ENCODE measurements at regions not wholly inside any gene's neighbourhood (a gene's known extent, or its start where the extent isn't known, plus 50 kb on each side); places are given as distances from the start of the nearest gene placed in this dataset.
A peak's percentile ranks its signal among the peaks of the same experiment; 100 is the strongest.

GRCh38 chr2:104781151-104781550 is 72.8 kb upstream of the POU3F3 start:
- Histone ChIP-seq H3K27ac (no peak overlapping the region), H3K9me3 (no peaks in the 10 kb centered on the region), H3K27me3 (no peaks in the 10 kb centered on the region), H3K4me3 (no peak overlapping the region), H3K4me1 (no peaks in the 10 kb centered on the region), H3K36me3 (no peaks in the 10 kb centered on the region)
- DNase-seq (no peak), ATAC-seq (ENCODE audit: low FRiP score in 2 of 2) (no peak)
- TF ChIP-seq CTCF (IDR thresholded peaks at IDR 0.05) (no peak), POLR2A (IDR thresholded peaks at IDR 0.05) (no peak), POLR2AphosphoS5 (IDR thresholded peaks at IDR 0.05) (no peak), EP300 (IDR thresholded peaks at IDR 0.05) (no peak)

- no peak for DNase-seq
- ATAC-seq (ENCODE audit: low FRiP score in 2 of 2): peak in 1 of 2 donors; percentile 42
- WGBS, 2 donors: 86 to 94% methylated on average over 3 of the region's 3 CpGs
- H3K36me3 ChIP-seq: no peaks in the 10 kb centered on the region
- H3K27me3 ChIP-seq: no peaks in the 10 kb centered on the region
- no peaks in the 10 kb centered on the region for H3K4me1 ChIP-seq
- no peak overlapping the region for H3K4me3 ChIP-seq
- TF ChIP-seq EP300 (IDR thresholded peaks at IDR 0.05) (no peak), POLR2AphosphoS5 (IDR thresholded peaks at IDR 0.05) (no peak), POLR2A (IDR thresholded peaks at IDR 0.05) (no peak), CTCF (IDR thresholded peaks at IDR 0.05) (no peak)
- no peaks in the 10 kb centered on the region for H3K9me3 ChIP-seq
- H3K27ac ChIP-seq: no peak overlapping the region
Measured at GRCh38 chr2:104784264-104784663, 69.7 kb upstream of the POU3F3 start.

- no peak for DNase-seq
- no peak for ATAC-seq (ENCODE audit: low FRiP score in 2 of 2)
- Histone ChIP-seq H3K4me3 (no peak overlapping the region), H3K4me1 (no peaks in the 10 kb centered on the region), H3K9me3 (no peaks in the 10 kb centered on the region), H3K27ac (no peak overlapping the region), H3K36me3 (no peaks in the 10 kb centered on the region), H3K27me3 (no peaks in the 10 kb centered on the region)
- TF ChIP-seq POLR2AphosphoS5 (IDR thresholded peaks at IDR 0.05): no peak
- TF ChIP-seq EP300 (IDR thresholded peaks at IDR 0.05): no peak
- TF ChIP-seq POLR2A (IDR thresholded peaks at IDR 0.05): no peak
- TF ChIP-seq CTCF (IDR thresholded peaks at IDR 0.05): no peak
- WGBS, 2 donors: 92 to 94% methylated on average over 8 of the region's 8 CpGs
Measured at GRCh38 chr2:104786204-104786603, 67.7 kb upstream of the POU3F3 start.

GRCh38 chr2:104786821-104787220 is 67.1 kb upstream of the POU3F3 start:
- no peaks in the 10 kb centered on the region for H3K27me3 ChIP-seq
- TF ChIP-seq POLR2A (IDR thresholded peaks at IDR 0.05): no peak
- no peak for TF ChIP-seq CTCF (IDR thresholded peaks at IDR 0.05)
- TF ChIP-seq EP300 (IDR thresholded peaks at IDR 0.05): no peak
- TF ChIP-seq POLR2AphosphoS5 (IDR thresholded peaks at IDR 0.05): no peak
- DNase-seq (no peak), ATAC-seq (ENCODE audit: low FRiP score in 2 of 2) (no peak)
- H3K4me3 ChIP-seq: no peak overlapping the region
- WGBS, 2 donors: 0 to 21% methylated on average over 2 of the region's 2 CpGs
- H3K27ac ChIP-seq: no peak overlapping the region
- H3K4me1 ChIP-seq: no peaks in the 10 kb centered on the region
- H3K36me3 ChIP-seq: no peaks in the 10 kb centered on the region
- no peaks in the 10 kb centered on the region for H3K9me3 ChIP-seq

GRCh38 chr2:104787298-104788065 is 66.4 kb upstream of the POU3F3 start:
- ATAC-seq (ENCODE audit: low FRiP score in 2 of 2): no peak
- DNase-seq: no peak
- no peaks in the 10 kb centered on the region for H3K4me1 ChIP-seq
- H3K36me3 ChIP-seq: no peaks in the 10 kb centered on the region
- WGBS, 2 donors: 68 to 70% methylated on average over 8 of the region's 8 CpGs
- no peaks in the 10 kb centered on the region for H3K9me3 ChIP-seq
- TF ChIP-seq CTCF (IDR thresholded peaks at IDR 0.05) (no peak), EP300 (IDR thresholded peaks at IDR 0.05) (no peak), POLR2A (IDR thresholded peaks at IDR 0.05) (no peak), POLR2AphosphoS5 (IDR thresholded peaks at IDR 0.05) (no peak)
- no peak overlapping the region for H3K4me3 ChIP-seq
- no peak overlapping the region for H3K27ac ChIP-seq
- H3K27me3 ChIP-seq: no peaks in the 10 kb centered on the region

Data from upper lobe of left lung (tissue), 6 donors.